Sciatic nerve (tissue), 2 donors: ENCODE measurements at regions not wholly inside any gene's neighbourhood (a gene's known extent, or its start where the extent isn't known, plus 50 kb on each side); places are given as distances from the start of the nearest gene placed in this dataset.
A peak's percentile ranks its signal among the peaks of the same experiment; 100 is the strongest.

Source experiments
- ATAC-seq: fragments of 200-7000 bp; cut with Tn5 transposase; one replicate; pipeline ENCODE4 v1.9.1; 2020; ENCODE audit warnings: mild to moderate bottlenecking, moderate library complexity
- DNase-seq: peaks from one replicate; pipeline ENCODE4 v3.0.0-alpha.2; 2020; ENCODE audit warnings: low spot score
- intact Hi-C: fragments of 100-400 bp; cut with DNase I; formaldehyde crosslinking; loops from one replicate; pipeline ENCODE4 v1.14.2; 2022
- donor health status: DM: no; HTN: no; CAD: no.
- donor health status: DM: no; HTN: no; CAD: no.

DNA sequence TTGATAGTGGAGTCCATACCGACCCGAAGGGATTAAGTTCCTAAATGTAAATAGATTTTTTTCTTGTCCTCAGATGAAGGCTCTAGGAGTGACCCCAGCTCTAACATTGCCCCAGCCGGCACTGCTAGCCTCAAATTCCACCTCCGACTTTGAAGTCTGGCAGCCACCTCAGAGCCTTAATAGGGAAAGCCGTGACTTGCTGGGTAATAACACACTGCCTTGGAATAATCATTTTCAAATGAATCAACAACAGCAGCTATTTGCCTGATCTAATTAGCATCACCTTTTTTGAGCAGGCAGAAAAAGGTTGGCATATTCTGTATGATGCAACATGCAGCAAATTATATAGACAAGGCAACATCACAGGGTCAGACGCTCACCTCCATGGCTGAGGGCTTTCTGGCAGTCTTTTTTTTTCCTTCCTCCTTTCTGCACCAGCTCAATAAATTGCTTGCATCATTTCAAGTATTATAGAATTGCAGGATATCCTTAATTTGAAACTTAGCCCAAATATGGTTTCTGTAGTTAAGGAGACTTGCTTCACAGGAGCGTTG is 276.5 kb upstream of the ATP5MC3 start:
- intact Hi-C loops = no loop called here
- DNase-seq = no peak
- ATAC-seq = no peak

- intact Hi-C loops = no loop called here
- DNase-seq (no peak), ATAC-seq (no peak)
These were observed 273.5 kb upstream of the ATP5MC3 start for GRCh38 chr2:175454953-175455389.

- DNase-seq (no peak), ATAC-seq (no peak)
- intact Hi-C loops = no loop called here
These were observed 268.7 kb upstream of the ATP5MC3 start for GRCh38 chr2:175450029-175450760.

GRCh38 chr2:175449616-175450015 is 268.1 kb upstream of the ATP5MC3 start:
- no peak for DNase-seq
- ATAC-seq = no peak
- intact Hi-C loops = no loop called here

DNA sequence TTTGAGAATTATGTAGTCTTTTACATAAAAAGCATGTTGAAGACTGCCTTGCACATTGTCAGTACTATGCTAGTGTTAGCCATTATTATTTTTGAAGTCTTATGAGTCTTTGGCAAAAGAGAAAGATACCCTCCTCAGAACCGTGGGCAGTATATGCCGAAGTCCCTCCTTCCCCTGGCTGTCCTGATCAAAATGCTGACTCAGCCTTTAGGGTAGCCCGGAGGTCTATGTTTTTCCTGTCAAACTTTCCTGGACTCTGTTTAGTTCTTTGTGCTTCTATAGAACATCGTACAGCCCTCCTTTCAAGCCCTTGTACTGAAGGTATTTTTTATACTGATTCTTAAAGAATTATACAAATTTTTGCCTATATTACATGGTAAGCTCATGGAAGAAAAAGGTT is 264.7 kb upstream of the ATP5MC3 start:
- ATAC-seq (no peak), DNase-seq (no peak)
- intact Hi-C loops = no loop called here

DNA sequence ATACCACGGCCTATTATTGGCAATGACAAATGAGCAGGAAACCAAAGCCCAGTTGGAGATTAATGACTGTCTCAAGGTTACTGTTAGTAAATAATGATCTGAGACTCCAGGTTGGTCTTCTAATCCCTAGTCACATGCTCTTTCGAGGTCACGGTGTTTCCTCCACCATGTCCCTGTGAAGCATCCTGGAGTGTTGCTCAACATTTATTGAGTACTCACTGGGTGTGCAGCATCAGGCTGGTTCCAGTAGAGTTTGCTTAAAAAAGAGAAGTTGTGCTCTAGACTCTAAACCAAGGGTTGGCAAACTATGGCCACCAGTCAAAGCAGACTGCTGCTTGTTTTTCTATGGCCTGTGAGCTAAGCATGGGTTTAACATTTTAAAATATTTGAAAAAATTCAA is 263.8 kb upstream of the ATP5MC3 start:
- intact Hi-C loops = no loop called here
- DNase-seq (no peak), ATAC-seq (no peak)

DNA sequence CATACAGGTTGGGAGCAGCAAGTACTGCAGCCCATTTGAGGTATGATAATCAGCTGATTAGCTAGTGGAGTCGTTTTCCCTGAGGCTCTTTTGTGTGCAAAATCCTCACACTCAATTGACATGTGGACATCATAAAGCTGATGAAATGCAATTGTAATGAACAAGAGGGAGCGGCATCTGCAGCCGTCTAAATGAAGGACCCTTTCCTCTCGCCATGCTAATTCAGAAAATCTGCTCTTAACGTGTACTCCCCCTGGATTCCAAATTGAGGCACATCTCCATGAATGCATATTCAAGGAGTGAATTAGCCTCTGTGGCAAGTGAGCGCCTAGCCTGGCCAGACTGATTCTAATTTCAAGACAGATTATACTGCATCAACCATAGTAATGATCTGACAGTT is 260.9 kb upstream of the ATP5MC3 start:
- DNase-seq (no peak), ATAC-seq (no peak)
- intact Hi-C loops = no loop called here

- no peak for ATAC-seq
- intact Hi-C loops = no loop called here
- DNase-seq = no peak
These were observed 259.8 kb upstream of the ATP5MC3 start for GRCh38 chr2:175441181-175441761.

GRCh38 chr2:175439416-175439815 is 257.9 kb upstream of the ATP5MC3 start:
- intact Hi-C loops = loop anchor here (5.0 kb wide), 1 partner anchor 1298 kb away; no protein-coding TSS in a partner anchor
- ATAC-seq = no peak
- no peak for DNase-seq

DNA sequence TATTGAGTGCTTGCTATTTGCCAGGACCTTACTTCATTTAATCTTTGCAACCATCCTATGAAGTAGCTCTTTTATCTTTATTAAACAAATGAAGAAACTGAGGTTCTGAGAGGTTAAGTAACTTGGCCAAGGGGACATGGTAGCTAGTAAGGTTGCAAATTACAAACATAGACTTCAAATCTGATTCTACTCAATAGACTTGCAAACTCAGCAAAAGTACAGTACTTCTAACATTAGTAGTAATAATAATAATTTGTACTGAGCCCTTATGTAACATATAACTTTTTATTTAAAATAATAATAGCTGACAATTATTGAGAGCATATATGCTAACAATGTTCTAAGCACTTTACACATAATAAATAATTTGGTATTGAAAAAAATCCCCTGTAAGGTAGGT is 255.7 kb upstream of the ATP5MC3 start:
- DNase-seq (no peak), ATAC-seq (no peak)
- intact Hi-C loops = loop anchor here (5.0 kb wide), 1 partner anchor 1300 kb away; no protein-coding TSS in a partner anchor

GRCh38 chr2:175436076-175436475 is 254.6 kb upstream of the ATP5MC3 start:
- ATAC-seq = no peak
- DNase-seq = no peak
- intact Hi-C loops = loop anchor here (5.0 kb wide), 1 partner anchor 1301 kb away; no protein-coding TSS in a partner anchor

- no peak for DNase-seq
- intact Hi-C loops = loop anchor here (5.0 kb wide), 1 partner anchor 1302 kb away; no protein-coding TSS in a partner anchor
- no peak for ATAC-seq
These were observed 253.5 kb upstream of the ATP5MC3 start for GRCh38 chr2:175435012-175435411.

GRCh38 chr2:175432793-175433192 is 251.3 kb upstream of the ATP5MC3 start:
- ATAC-seq = no peak

DNA sequence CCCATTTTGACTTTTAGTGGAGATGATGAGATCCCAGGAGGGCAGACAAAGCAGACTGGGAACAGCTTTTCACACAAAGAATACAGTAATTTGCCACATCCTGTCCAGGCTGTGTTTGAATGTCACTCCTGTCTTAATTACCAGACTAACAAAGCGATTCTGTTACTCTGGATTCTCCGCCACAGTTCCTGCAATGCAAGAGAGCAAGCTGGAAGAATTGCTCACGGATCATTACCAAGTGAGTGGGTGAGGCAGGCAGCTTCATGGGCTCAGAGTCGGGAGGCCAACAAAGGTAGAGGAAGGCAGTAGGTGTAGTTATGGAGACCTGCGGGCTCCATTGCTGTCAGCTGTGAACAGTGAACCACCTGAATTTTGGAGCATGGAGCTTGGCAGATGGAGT is 250.5 kb upstream of the ATP5MC3 start:
- intact Hi-C loops = no loop called here
- no peak for ATAC-seq
- no peak for DNase-seq

More at GRCh38 chr2:175432793-175433192, 251.3 kb upstream of the ATP5MC3 start:
- intact Hi-C loops = no loop called here
- no peak for DNase-seq

GRCh38 chr2:175431101-175431946 is 249.8 kb upstream of the ATP5MC3 start:
- DNase-seq (no peak), ATAC-seq (no peak)
- intact Hi-C loops = no loop called here

GRCh38 chr2:175430236-175430635 is 248.7 kb upstream of the ATP5MC3 start:
- DNase-seq (no peak), ATAC-seq (no peak)
- intact Hi-C loops = no loop called here

DNA sequence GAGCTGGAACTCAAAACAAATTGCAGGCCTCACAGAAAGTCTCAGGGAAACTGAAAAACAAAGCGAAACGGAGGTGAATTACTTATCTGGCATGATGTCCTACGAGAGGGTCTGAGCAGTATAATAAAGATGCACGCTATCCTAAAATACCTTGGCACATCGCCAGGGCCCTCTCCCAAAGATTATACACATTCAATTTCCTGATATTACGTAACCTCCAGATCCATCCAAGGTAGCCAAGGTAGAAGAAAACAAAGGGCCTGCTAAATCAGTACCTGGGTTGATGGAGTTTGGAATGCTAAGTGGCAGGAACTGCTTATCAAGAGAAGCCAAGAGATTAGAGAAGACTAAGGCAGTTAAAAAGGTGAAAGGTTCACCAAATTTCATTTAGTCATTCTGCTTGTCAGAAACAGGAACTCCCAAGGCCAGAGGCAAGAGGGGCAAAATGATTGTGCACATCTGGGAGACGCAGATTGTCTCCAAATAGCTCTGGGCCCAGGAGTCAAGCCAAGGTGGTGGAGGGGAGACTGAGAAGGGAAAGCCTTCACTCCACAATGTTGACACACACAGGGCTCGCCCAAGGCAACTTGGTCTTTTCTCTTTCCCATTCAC is 236.8 kb upstream of the ATP5MC3 start:
- DNase-seq = no peak
- ATAC-seq = no peak
- intact Hi-C loops = no loop called here

- ATAC-seq (peak; percentile 72), DNase-seq (peak; percentile 72)
- intact Hi-C loops = no loop called here
These were observed 233.5 kb upstream of the ATP5MC3 start for GRCh38 chr2:175414882-175415487.
